KBM-7 (cell line): ENCODE measurements at regions not wholly inside any gene's neighbourhood (a gene's known extent, or its start where the extent isn't known, plus 50 kb on each side); places are given as distances from the start of the nearest gene placed in this dataset.

Experiments
- DNase-seq: peaks from one replicate; pipeline ENCODE4 v3.0.0-alpha.2; 2015
- in situ Hi-C: fragments of 300-500 bp; cut with MboI; formaldehyde crosslinking; loops from 2 replicates; pipeline ENCODE4 v1.14.3; 2020; ENCODE audit warnings: low sequenced_read_pairs, low pct_unique_long_range_greater_than_20kb, mixed read lengths

DNA sequence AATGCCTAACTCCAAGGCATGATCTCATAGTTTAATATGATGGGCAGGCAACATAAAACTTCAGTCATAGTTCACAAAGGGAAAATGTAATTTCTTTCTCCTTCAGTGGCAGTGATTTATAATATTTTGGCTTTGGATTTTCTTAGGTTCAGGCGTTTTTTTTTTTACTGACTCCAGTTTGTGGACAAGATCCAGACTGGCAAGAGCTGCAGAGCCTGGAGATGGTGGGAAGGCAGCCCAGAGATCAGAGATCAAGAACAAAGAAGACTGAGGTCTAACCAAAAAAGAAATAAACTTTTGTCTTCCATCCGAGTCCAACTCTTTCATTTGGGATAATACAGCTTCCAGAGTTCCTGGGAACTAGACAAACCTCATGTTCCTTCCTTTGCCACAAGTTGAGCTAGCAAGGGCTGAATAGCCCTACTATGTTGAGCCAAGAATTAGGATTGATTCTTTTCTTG, 215.3 kb upstream of the SETBP1 start:
- in situ Hi-C loops = no loop called here
- DNase-seq = no peak

DNA sequence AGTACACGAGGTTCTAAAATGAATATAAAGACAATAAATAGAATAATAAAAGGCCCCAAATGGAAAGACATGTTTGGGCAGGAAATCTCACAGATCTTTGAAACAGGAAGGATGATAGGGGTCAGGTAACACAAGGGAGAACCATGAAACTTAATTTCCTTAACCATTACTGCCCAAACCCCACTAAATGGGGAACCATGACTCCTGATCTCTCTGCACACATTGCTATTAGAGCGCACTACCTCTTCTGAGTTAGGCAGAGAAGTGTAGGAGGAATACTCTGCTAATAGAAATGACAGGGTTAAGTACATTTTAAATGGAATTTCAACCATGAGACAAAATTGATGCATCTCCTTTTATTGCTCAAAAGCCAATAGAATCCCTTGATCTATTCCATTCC, 213.7 kb upstream of the SETBP1 start:
- in situ Hi-C loops = no loop called here
- no peak for DNase-seq

DNA sequence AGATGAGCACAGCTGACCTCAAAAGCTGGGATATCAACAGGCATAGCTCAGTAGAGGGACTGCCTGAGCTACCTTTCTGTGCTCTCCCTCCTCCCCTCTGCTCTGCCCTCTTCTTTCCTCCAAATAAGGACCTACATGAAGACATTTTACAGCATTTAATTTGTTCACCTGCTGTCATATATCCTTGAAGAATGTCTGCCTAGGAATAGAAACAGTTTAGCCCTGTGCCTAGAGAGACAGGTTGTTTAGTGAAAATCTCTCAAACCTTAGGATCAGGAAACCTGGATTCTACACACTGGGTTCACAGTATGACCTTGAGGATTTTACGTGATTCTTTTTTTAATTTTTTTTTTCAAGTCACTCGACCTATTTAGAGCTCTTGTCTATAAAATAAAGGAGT, 213.0 kb upstream of the SETBP1 start:
- DNase-seq = no peak
- in situ Hi-C loops = no loop called here

DNA sequence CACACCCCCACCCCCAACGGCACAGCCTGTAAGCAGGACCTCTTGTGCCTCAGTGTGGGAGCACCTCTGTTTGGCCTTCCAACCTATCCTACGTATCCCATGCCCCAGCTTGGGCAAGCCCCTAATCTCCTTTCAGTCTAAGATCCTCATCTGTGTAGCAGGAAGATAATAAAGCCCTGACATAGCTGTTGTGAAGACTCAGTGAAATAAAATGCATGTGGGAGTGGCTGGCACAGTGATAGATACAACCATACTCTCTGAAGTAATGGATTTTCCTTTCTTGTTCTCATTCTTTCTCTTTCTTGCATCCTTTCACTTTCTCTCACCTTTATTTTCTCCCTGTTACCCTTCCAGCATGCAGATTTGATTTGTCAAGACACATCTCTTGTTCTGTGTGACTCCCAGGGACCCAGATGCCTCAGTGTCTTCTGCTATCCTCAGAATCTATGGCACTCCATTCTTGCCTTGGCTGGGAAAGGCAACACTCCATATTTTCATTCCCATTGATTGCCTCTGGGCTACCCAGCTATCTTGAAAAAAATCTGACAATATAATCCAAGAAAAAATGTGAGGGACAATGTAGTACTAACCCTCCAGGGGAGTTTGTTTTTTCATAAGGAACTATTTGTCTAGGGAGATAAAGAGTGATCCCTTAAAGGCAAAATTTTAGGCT, 207.2 kb upstream of the SETBP1 start:
- in situ Hi-C loops = no loop called here
- DNase-seq = no peak

DNA sequence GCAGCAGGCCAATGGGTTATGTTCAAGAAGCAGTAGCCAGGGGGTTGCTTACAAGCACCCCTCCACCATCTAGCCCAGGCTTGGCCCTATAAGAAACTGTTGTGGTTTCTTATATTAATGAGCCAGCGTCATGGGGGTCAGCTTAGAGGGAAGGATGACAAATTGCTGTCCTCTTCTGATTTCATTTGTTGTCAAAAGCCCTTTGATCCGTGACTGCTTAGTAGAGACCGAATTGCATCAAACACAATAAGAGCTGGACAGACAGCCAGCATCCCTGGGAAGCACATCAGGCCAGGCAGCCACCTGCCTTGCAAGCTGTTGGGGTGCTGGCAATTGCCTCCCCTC, 206.6 kb upstream of the SETBP1 start:
- in situ Hi-C loops = no loop called here

DNA sequence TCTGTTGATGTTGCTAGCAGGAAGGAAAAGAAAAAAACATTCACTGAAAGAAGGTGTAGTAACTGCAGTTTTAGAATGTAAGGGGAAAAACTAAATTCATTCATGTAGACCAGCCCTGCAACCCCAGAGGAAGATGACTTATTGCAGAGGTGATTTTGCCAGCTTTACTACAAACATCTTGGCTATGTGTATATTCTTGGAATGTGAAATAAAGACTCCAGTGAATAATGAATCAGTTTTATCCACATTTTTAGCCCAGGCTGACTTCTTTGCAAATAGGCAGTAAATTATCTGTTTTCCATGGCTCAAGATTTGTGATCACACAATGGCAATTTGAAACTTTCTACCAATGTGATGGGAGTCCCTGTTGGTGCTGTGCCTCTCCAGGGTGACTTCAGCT, 206.1 kb upstream of the SETBP1 start:
- DNase-seq = no peak
- in situ Hi-C loops = no loop called here

More for the DNA sequence above, 206.6 kb upstream of the SETBP1 start:
- DNase-seq = no peak

DNA sequence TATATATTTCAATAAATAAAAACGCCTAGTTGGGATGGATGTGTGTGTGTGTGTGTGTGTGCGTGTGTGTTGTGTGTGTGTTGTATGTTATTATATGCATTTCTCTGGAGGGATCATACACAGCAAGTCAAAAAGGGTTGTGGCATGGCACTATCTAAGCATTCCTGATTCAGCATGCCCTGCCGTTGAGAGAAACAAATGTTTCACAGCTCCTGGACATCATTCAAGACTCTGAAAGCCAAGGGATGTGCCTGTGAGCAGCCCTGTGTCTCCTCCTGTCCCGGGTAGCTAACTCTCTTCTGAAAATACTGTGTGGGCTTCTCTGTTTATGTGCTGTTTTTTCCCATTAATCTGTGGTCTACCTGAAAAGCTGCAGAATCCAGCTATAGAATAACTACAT, 197.9 kb upstream of the SETBP1 start:
- DNase-seq = no peak
- in situ Hi-C loops = no loop called here

DNA sequence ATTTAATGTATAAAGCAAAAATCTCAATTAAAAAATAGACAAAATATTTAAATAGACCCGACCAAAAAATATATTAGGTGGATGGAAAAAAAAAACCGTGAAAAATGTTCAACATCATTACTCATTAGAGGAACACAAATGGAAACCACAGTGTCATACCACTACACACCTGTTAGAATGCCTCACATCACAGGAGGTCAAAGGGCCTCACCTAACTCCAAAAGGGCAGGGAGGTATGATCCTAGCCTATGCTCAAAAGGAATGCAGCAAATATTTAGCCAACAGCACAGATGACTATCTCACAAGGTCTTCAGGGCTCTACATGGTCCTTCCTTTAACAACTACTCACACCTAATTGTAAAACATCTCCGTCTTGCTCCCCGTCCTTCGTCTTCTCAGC, 185.5 kb upstream of the SETBP1 start:
- no peak for DNase-seq
- in situ Hi-C loops = no loop called here

DNA sequence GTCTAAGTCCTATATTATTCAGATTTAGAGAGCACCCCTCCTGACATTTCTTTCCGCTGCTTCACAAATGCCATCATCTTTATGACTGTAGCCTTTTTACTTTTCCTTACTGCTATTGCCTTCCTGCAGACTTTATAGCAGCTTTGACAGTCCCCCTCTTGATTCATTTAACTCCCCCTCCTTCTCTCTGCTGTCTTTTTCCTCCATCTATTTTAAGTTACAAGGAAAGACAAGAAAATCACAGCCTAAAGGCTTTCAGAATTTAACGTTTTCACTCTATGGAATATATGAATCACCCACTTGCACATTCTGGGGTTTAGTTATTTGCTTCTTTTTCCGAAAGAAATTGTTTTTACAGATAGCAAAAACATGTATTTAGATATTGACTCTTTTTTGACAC, 183.4 kb upstream of the SETBP1 start:
- no peak for DNase-seq
- in situ Hi-C loops = no loop called here

DNA sequence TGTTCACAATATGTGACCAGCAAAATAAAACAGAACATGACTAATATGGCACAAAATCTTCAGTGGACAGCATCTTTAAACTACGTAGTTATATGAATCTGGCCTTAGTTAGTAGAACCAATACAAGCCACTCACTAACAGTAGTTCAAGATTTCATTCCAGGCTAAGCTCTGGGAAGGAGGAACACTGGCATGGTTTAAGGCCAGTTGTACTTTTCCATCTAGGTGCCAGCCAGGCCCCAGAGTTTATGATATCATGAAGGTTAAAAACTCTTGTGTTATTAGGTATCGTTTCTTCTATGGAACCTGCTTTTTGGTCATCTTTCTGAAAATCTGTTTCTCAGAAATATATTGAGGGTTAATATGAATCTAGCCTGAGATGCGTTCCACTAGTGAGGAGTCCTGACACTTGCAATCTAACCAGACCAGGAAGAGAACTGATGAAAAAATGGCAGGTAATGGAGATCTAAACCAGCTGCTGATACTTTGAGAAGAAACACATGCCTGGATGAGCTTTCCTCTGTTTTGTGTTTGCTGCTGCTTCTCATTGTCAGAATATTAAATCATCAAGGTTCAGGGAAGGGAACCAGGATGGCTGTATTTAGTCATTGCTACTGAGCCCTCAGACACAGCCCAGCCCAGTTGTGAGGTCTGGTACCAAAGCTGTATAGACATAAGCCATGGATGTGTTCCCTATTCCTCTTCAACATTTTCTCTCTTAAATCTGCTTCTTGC, 182.8 kb upstream of the SETBP1 start:
- in situ Hi-C loops = no loop called here
- DNase-seq = no peak

DNA sequence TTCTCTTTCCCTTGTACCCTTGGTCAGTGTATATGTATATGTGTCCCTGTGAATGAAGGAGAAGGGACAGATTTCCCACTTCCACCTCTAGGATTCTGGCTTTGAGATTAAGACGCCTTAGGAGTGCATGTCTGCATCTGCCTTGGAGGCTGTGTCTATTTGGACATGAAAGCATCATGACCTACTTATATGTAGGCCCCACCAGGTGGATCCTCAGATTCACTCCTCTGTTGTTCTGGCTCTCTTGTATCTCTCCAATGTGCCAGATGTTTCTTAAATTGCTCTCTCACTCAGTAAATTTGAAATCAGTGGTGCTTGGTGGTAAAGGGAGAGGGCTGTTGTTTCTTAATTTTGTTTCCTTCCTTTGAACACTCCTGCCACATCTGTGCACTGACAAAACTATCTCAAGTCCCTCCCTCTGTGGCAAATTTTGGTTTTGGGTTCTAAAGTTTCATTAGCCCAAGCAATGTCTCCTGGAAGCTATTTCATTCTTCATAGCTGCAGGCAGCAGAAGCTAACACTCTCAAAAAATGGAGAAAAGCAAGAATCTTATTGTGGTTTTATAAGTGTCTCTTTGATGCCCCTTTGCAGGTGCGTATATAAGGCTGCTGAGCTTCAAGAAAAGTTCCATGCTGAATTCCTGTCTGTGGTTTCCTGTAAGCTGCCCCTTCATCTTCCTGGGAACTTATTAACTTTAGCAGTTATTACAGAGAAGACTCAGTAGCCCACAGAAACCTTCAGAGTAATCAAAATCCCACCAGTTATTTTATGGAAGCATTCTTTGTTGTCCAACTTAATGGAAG, 179.7 kb upstream of the SETBP1 start:
- in situ Hi-C loops = no loop called here
- DNase-seq = no peak

DNA sequence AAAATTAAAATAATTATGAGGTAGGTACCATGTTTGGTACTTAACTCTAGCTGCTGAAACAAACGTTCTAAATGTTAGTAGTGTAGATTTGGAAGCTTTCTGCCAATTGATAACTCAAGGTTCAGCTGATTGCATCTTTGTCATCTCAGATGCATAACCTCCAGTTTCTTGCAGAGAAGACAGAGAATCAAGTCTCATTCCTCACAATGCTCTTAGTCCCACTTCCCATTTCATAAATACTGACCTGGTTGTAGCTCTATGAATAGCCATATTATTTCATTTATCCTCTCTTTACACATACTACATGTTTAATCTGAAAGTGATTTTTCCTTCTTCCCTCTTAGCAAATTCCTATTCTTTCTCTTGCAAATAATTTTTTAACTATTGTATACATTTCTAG, 178.5 kb upstream of the SETBP1 start:
- no peak for DNase-seq
- in situ Hi-C loops = no loop called here

DNA sequence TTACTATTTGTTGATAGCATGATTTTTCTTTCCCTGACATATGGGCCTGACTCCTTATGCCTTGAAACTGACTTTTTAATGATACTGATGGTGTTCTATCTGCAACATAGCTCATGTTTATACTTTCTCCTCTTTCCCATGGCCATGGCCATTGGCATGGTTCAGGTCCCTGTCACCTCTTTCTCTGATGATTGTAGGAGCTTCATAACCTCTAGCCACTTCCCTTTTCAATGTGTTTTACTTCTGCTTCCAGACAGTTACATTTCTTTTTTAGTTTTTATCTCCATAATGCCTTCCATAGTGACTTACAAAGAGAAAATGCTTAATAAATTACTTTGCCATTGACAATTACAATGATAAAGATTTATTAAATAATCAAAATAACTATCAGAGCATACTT, 177.9 kb upstream of the SETBP1 start:
- peak; percentile 30 for DNase-seq
- in situ Hi-C loops = no loop called here

DNA sequence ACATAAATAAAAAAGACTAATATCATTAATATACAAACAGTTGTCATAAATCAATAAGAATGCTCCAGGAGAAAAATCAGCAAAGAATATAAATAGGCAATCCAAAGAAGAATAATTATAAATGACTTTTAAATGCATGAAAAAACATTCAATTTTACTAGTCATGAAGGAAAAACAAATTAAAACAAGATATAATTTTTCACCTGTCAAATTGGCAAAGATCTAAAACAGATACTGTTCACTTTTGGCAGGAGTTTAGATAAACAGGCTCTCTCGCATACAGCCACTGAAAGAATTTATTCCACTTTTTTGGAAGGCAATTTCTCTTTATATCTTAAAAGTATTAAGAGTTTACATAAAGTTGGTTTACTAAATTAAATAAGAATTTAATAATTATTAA, 176.8 kb upstream of the SETBP1 start:
- in situ Hi-C loops = no loop called here

DNA sequence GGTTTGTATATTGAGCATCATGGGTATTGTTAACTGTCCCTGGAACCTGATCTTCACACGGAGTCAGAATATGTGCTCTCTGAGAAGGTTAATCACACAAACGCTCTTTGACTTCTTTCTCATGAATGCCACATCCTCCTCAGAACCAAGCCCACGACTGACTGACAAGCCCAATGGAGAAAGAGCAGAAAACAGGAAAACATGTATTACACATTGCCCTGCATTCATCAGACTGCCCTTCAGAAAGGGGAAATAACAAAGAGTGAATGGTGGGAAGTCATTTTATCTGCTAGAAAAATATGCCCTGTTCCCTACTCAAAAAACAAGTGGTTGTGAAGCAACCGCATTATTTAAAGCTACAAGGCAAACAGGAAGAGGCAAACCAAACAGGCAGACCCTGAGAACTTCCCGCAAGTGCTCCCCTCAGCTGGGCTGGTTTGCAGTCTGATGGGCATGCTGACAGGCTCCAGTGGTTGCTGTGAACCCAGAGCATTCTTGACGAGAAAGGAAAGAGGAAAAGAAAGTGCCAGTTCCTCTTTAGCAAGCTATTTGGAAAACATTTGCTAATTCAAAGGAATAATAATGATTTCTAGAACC, 172.9 kb upstream of the SETBP1 start:
- peak; percentile 93 for DNase-seq
- in situ Hi-C loops = no loop called here

More for the DNA sequence above, 176.8 kb upstream of the SETBP1 start:
- no peak for DNase-seq

DNA sequence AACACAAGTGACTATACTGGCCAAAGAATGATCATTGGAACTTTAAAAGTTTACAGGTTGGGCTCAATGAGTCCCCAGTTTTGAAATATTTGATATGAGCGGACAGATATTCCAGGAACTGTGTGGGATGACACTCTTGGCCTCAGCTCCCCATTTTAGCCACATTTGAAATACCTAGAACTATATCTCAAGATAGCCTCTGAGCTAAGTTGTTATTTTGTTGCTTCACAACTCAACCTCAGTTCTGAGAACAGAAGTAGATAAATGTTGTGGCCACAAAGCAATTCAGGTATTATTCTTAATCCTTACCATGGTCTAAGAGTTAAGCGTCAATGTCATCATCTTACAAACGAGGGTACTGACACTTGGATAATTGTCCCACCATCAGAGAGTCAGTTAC, 172.2 kb upstream of the SETBP1 start:
- no peak for DNase-seq
- in situ Hi-C loops = no loop called here

DNA sequence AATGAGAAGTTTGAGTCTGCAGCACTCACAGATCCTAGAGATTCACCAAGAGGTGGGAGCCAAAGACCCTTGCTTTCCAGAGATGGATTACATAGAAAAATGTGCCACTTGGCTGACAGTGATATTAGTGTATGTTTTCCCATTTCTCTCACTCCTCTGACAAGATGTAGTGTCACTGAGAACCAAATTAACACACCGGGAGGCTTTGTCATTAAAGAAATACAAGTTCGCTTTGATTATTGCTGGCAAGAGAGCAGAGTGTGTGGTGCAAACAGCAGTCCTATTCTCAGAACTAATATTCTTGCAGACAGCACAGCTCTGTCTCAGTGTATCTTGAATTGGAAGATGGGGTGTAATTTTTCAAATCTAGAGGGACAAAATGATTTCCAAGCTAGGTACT, 171.6 kb upstream of the SETBP1 start:
- in situ Hi-C loops = no loop called here
- no peak for DNase-seq

DNA sequence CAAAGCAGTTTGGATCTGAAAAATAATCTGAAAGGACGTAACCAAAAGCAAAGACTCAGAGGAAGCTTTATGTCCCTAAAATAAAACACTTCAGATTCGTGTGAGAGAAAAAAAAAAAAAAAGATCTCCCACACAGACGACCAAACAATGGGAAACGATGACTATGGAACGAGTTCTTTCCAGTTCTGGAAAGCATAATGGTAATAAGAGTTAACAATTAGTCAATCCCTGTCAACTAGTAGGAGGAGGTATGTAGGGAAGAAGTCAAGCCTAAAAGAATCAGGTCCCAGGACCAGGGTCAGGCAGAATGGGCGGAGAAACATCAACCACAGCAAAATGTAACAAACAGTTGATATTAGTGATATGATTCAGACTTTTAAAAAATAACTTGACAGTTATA, 170.3 kb upstream of the SETBP1 start:
- no peak for DNase-seq

DNA sequence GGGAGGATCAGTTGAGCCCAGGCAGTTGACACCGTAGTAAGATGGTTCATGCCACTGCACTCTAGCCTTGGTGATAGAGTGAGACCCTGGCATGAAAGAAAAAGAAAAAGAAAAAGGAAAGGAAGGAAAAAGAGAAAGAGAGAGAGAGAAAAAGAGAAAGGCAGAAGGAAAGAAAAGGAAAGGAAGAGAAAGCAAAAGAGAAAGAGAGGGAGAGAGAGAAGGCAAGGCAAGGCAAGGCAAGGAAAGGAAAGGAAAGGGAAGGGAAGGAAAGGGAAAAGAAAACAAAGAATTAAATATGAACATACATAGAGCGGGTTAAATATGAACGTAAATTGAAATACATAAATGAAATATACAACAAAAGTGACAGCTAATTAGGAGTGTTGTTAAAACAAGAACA, 167.5 kb upstream of the SETBP1 start:
- no peak for DNase-seq
- in situ Hi-C loops = no loop called here

More for the DNA sequence above, 170.3 kb upstream of the SETBP1 start:
- in situ Hi-C loops = no loop called here

DNA sequence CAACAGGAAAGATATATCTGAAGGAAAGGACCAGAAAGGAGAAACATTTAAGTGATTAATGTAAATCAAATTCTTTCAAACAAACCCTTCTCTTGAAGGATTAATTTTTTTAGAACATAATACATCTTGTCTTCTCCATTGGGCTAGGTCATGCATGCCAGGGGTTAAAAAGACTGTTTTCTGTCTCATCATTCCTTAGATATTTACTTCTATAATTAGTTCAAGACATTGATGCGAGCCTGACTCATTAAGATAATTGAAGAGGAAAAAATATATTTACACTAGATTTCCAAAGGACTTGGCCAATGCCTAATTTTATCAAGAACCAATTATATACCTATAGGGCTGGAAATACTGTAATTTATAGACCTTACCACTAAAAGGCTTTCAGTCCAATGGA, 166.6 kb upstream of the SETBP1 start:
- in situ Hi-C loops = no loop called here
- DNase-seq = no peak
